Fibroblast of lung (primary cell): ENCODE measurements at regions not wholly inside any gene's neighbourhood (a gene's known extent, or its start where the extent isn't known, plus 50 kb on each side); places are given as distances from the start of the nearest gene placed in this dataset.
A peak's percentile ranks its signal among the peaks of the same experiment; 100 is the strongest.

Experiments used
- DNase-seq, 2 donors: peaks; one replicate each; pipeline versions ENCODE4 v3.0.0 to v3.0.0-alpha.2; 2010; ENCODE audit warnings: low read depth in 2 of 2
- H2AFZ ChIP-seq: 2 replicates; pipeline ENCODE4 v1.5.1; 2012; ENCODE audit warnings: low read length, control low read depth, inconsistent platforms
- H3K27ac ChIP-seq: 2 replicates; pipeline ENCODE4 v1.5.1; 2011; ENCODE audit warnings: low read length, control low read depth; ENCODE audit not compliant: insufficient read depth
- H3K27me3 ChIP-seq: 2 replicates; pipeline ENCODE4 v1.5.1; 2011; ENCODE audit warnings: mild to moderate bottlenecking, low read length; ENCODE audit not compliant: control insufficient read depth, insufficient read depth
- H3K36me3 ChIP-seq: 2 replicates; pipeline ENCODE4 v1.5.1; 2011; ENCODE audit warnings: low read length; ENCODE audit not compliant: control insufficient read depth, insufficient read depth
- H3K4me1 ChIP-seq: 2 replicates; pipeline ENCODE4 v1.5.1; 2011; ENCODE audit warnings: low read length; ENCODE audit not compliant: control insufficient read depth, insufficient read depth; ENCODE audit errors: extremely low read depth
- H3K4me2 ChIP-seq: 2 replicates; pipeline ENCODE4 v1.5.1; 2011; ENCODE audit warnings: low read length, control low read depth; ENCODE audit not compliant: insufficient read depth; ENCODE audit errors: extremely low read depth
- H3K4me3 ChIP-seq, 4 experiments: fragments of 200-600 bp in 1 of 4; sonication (generic) in 1 of 4; replicated peaks in 1 of 4; 2 replicates each; pipeline ENCODE4 v1.5.1; 2011 to 2016; ENCODE audit warnings: low read length in 4 of 4, low read depth in 3 of 4, mild to moderate bottlenecking in 3 of 4, control low read depth in 2 of 4, inconsistent platforms in 1 of 4, mixed read lengths in 1 of 4; ENCODE audit not compliant: insufficient read depth in 1 of 4; ENCODE audit errors: control extremely low read depth in 1 of 4
- H3K79me2 ChIP-seq: 2 replicates; pipeline ENCODE4 v1.5.1; 2012; ENCODE audit warnings: mild to moderate bottlenecking, low read length, inconsistent platforms; ENCODE audit not compliant: control insufficient read depth, insufficient read depth
- H3K9ac ChIP-seq: 2 replicates; pipeline ENCODE4 v1.5.1; 2011; ENCODE audit warnings: mild to moderate bottlenecking, low read length, control low read depth; ENCODE audit not compliant: insufficient read depth
- H3K9me3 ChIP-seq: 2 replicates; pipeline ENCODE4 v1.5.1; 2012; ENCODE audit warnings: low read depth, low read length; ENCODE audit not compliant: control insufficient read depth, insufficient read depth
- H4K20me1 ChIP-seq: 2 replicates; pipeline ENCODE4 v1.5.1; 2011; ENCODE audit warnings: low read length; ENCODE audit not compliant: control insufficient read depth, insufficient read depth; ENCODE audit errors: extremely low read depth
- EZH2 ChIP-seq: IDR thresholded peaks from 2 replicates; pipeline ENCODE4 v1.5.1; 2012; ENCODE audit warnings: low read length, control low read depth, mild to moderate bottlenecking; ENCODE audit errors: missing control alignments
- TF ChIP-seq, protein P1 (sequence below), 2 donors: IDR thresholded peaks in 1 of 2; conservative IDR thresholded peaks in 1 of 2; 1 replicate in 1 of 2; 2 replicates in 1 of 2; pipeline ENCODE4 v1.5.1; 2011 to 2012; ENCODE audit warnings: low read length in 2 of 2, control low read depth in 1 of 2, inconsistent platforms in 1 of 2, low read depth in 1 of 2, mild to moderate bottlenecking in 1 of 2

DNA sequence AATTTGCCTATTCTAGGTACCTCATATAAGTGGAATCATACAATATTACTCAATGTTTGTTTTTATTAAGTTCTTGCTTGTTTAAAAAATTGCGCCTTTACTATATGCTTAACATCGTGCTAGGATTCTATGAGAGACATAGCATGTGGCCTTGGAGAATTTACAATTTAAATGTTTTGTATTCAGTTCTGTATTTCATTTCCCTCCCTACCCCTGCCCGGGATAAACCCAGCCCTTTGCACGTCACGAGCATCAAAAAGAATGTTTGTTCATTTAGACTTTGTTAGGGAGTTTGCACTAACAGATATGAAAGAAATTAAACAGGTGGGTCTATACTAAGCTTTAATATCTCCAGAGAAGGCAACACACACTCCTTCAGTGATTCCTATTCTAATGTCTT, 75.7 kb downstream of the C18orf54 start:
- Histone ChIP-seq H3K27me3 (no peaks in the 10 kb centered on the region), H3K9ac (no peak overlapping the region), H3K9me3 (no peaks in the 10 kb centered on the region), H3K4me2 (no peak overlapping the region), H3K4me3 (no peak overlapping the region), H3K27ac (no peak overlapping the region), H3K4me1 (no peaks in the 10 kb centered on the region), H2AFZ (no peak overlapping the region), H3K36me3 (no peaks in the 10 kb centered on the region), H3K79me2 (no peaks in the 10 kb centered on the region), H4K20me1 (no peaks in the 10 kb centered on the region)
- no peak for TF ChIP-seq EZH2
- TF ChIP-seq, protein P1, sequence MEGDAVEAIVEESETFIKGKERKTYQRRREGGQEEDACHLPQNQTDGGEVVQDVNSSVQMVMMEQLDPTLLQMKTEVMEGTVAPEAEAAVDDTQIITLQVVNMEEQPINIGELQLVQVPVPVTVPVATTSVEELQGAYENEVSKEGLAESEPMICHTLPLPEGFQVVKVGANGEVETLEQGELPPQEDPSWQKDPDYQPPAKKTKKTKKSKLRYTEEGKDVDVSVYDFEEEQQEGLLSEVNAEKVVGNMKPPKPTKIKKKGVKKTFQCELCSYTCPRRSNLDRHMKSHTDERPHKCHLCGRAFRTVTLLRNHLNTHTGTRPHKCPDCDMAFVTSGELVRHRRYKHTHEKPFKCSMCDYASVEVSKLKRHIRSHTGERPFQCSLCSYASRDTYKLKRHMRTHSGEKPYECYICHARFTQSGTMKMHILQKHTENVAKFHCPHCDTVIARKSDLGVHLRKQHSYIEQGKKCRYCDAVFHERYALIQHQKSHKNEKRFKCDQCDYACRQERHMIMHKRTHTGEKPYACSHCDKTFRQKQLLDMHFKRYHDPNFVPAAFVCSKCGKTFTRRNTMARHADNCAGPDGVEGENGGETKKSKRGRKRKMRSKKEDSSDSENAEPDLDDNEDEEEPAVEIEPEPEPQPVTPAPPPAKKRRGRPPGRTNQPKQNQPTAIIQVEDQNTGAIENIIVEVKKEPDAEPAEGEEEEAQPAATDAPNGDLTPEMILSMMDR (conservative IDR thresholded peaks at IDR 0.05 in 1 of 2, IDR thresholded peaks at IDR 0.05 in 1 of 2; ENCODE audit: low read depth in 1 of 2, low read length in 2 of 2), result no peak
- no peak for DNase-seq

DNA sequence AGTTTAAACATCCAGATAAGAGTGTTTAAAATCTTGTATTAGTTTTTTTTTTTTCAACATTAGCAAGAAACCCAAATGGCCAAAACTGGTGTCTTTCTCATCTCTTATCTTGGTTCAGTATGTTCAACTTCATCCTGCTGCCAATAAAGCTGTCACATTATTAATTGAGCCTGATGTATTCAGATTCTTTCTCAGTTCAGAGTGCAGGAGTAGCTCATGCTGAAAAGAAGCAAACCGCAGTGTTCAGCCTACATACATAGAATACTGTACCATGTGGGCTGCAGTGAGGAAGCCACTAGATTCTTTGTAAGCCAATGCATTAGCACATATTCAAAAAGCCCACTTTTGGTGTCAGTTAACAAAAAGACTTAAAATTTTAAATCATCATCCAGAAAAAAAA, 76.2 kb downstream of the C18orf54 start:
- H3K9ac ChIP-seq, result no peak overlapping the region
- H2AFZ ChIP-seq, result no peak overlapping the region
- no peaks in the 10 kb centered on the region for H4K20me1 ChIP-seq
- no peak for TF ChIP-seq EZH2
- TF ChIP-seq, protein P1 (conservative IDR thresholded peaks at IDR 0.05 in 1 of 2, IDR thresholded peaks at IDR 0.05 in 1 of 2; ENCODE audit: low read depth in 1 of 2, low read length in 2 of 2), result no peak
- no peaks in the 10 kb centered on the region for H3K4me1 ChIP-seq
- H3K79me2 ChIP-seq, result no peaks in the 10 kb centered on the region
- no peaks in the 10 kb centered on the region for H3K27me3 ChIP-seq
- no peaks in the 10 kb centered on the region for H3K36me3 ChIP-seq
- DNase-seq, result peak in 1 of 2 donors; percentile 14
- no peaks in the 10 kb centered on the region for H3K9me3 ChIP-seq
- no peak overlapping the region for H3K27ac ChIP-seq
- H3K4me2 ChIP-seq, result no peak overlapping the region
- no peak overlapping the region for H3K4me3 ChIP-seq

DNA sequence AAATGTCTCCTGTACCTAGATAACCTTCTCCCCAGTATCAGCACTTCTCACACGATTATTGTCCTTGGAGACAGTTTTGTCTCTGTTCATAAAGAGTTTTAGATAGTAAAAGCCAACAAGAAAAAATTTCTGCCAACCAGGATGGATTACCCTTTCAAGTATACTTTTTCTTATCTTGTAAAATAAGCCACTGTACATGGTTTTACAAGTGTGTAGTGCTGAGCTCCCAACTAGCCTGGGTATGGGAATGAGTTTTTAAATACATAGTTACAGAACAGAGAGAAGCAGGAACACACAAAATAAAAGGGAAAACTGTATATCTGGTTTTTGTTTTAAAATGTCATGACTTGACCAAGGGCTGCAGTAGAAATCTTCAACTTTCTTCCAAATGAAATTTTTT, 76.7 kb downstream of the C18orf54 start:
- Histone ChIP-seq H3K4me2 (no peak overlapping the region), H3K79me2 (no peaks in the 10 kb centered on the region), H3K4me3 (no peak overlapping the region), H3K9ac (no peak overlapping the region), H4K20me1 (no peaks in the 10 kb centered on the region), H3K4me1 (no peaks in the 10 kb centered on the region), H3K27ac (no peak overlapping the region), H3K9me3 (no peaks in the 10 kb centered on the region), H3K36me3 (no peaks in the 10 kb centered on the region), H3K27me3 (no peaks in the 10 kb centered on the region), H2AFZ (no peak overlapping the region)
- DNase-seq, result no peak
- TF ChIP-seq, protein P1 (conservative IDR thresholded peaks at IDR 0.05 in 1 of 2, IDR thresholded peaks at IDR 0.05 in 1 of 2; ENCODE audit: low read depth in 1 of 2, low read length in 2 of 2), result no peak
- TF ChIP-seq EZH2, result no peak
